ENCODE measurements at regions not wholly inside any gene's neighbourhood (a gene's known extent, or its start where the extent isn't known, plus 50 kb on each side); places are given as distances from the start of the nearest gene placed in this dataset.

DNA sequence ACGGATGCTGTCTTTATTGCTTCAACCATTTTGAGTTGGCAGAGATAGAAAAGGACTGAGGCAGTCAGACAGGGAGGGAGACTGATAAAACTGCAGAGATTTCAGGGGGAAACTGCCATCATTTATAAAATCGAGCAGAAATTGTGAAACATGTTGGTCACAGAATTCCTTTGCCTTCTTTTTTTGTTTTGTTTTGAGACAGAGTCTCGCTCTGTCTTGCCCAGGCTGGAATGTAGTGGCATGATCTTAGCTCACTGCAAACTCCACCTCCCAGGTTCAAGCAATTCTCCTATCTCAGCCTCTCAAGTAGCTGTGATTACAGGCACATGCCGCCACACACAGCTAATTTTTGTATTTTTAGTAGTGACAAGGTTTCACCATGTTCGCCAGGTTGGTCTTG is 273.7 kb upstream of the USP9Y start:
- TF ChIP-seq POLR2A (IDR thresholded peaks at IDR 0.05) = no peak
- TF ChIP-seq, protein P1, sequence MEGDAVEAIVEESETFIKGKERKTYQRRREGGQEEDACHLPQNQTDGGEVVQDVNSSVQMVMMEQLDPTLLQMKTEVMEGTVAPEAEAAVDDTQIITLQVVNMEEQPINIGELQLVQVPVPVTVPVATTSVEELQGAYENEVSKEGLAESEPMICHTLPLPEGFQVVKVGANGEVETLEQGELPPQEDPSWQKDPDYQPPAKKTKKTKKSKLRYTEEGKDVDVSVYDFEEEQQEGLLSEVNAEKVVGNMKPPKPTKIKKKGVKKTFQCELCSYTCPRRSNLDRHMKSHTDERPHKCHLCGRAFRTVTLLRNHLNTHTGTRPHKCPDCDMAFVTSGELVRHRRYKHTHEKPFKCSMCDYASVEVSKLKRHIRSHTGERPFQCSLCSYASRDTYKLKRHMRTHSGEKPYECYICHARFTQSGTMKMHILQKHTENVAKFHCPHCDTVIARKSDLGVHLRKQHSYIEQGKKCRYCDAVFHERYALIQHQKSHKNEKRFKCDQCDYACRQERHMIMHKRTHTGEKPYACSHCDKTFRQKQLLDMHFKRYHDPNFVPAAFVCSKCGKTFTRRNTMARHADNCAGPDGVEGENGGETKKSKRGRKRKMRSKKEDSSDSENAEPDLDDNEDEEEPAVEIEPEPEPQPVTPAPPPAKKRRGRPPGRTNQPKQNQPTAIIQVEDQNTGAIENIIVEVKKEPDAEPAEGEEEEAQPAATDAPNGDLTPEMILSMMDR (IDR thresholded peaks at IDR 0.05) = no peak
